GM23338 (cell line): ENCODE measurements at regions not wholly inside any gene's neighbourhood (a gene's known extent, or its start where the extent isn't known, plus 50 kb on each side); places are given as distances from the start of the nearest gene placed in this dataset.
A peak's percentile ranks its signal among the peaks of the same experiment; 100 is the strongest.

Source experiments
- ATAC-seq: fragments of 200-7000 bp; cut with Tn5 transposase; 3 replicates; pipeline ENCODE4 v1.9.1; 2020
- DNase-seq: peaks from one replicate; pipeline ENCODE4 v3.0.0-alpha.2; 2015; ENCODE audit warnings: low spot score
- H2AFZ ChIP-seq: fragments of 200-600 bp; sonication (generic); 2 replicates; pipeline ENCODE4 v1.8.0; 2016; ENCODE audit warnings: antibody characterized with exemption, mild to moderate bottlenecking, moderate library complexity
- H3F3A ChIP-seq: fragments of 200-600 bp; sonication (generic); replicated peaks from 2 replicates; pipeline ENCODE4 v1.8.0; 2017; ENCODE audit warnings: antibody characterized with exemption, mixed run types, low read depth
- H3K27ac ChIP-seq: fragments of 200-600 bp; sonication (generic); 2 replicates; pipeline ENCODE4 v1.6.1; 2016; ENCODE audit warnings: low read depth
- H3K27me3 ChIP-seq: fragments of 200-600 bp; sonication (generic); 2 replicates; pipeline ENCODE4 v1.8.0; 2016; ENCODE audit warnings: mild to moderate bottlenecking, mixed run types, moderate library complexity; ENCODE audit not compliant: insufficient read depth
- H3K36me3 ChIP-seq: fragments of 200-600 bp; sonication (generic); 2 replicates; pipeline ENCODE4 v1.8.0; 2016; ENCODE audit warnings: mild to moderate bottlenecking; ENCODE audit not compliant: insufficient read depth
- H3K4me1 ChIP-seq: fragments of 200-600 bp; sonication (generic); 2 replicates; pipeline ENCODE4 v1.8.0; 2016; ENCODE audit warnings: mild to moderate bottlenecking, moderate library complexity; ENCODE audit not compliant: insufficient read depth
- H3K4me2 ChIP-seq: fragments of 200-600 bp; sonication (generic); 2 replicates; pipeline ENCODE4 v1.7.1; 2017; ENCODE audit warnings: mixed run types
- H3K4me3 ChIP-seq: fragments of 200-600 bp; sonication (generic); 2 replicates; pipeline ENCODE4 v1.6.1; 2016; ENCODE audit warnings: mixed run types
- H3K79me2 ChIP-seq: fragments of 200-600 bp; sonication (generic); replicated peaks from 2 replicates; pipeline ENCODE4 v1.8.0; 2017; ENCODE audit warnings: mild to moderate bottlenecking; ENCODE audit not compliant: insufficient read depth
- H3K9me2 ChIP-seq: fragments of 200-600 bp; sonication (generic); 2 replicates; pipeline ENCODE4 v1.8.0; 2017; ENCODE audit not compliant: insufficient read depth
- H4K20me1 ChIP-seq: fragments of 200-600 bp; sonication (generic); replicated peaks from 2 replicates; pipeline ENCODE4 v1.8.0; 2017; ENCODE audit warnings: mild to moderate bottlenecking; ENCODE audit not compliant: insufficient read depth
- H3K27ac Mint-ChIP-seq: 2 replicates; pipeline ENCODE4 v1.8.0; 2020; ENCODE audit warnings: inconsistent platforms, mild to moderate bottlenecking, moderate library complexity, mixed read lengths
- H3K27me3 Mint-ChIP-seq: 3 replicates; pipeline ENCODE4 v1.8.0; 2022; ENCODE audit warnings: low read depth, mild to moderate bottlenecking, moderate library complexity, mixed read lengths, inconsistent platforms; ENCODE audit not compliant: insufficient read depth, poor library complexity
- H3K36me3 Mint-ChIP-seq: 3 replicates; pipeline ENCODE4 v1.8.0; 2021; ENCODE audit warnings: low read depth, mild to moderate bottlenecking, inconsistent platforms, moderate library complexity, mixed read lengths
- H3K4me1 Mint-ChIP-seq: 3 replicates; pipeline ENCODE4 v1.8.0; 2020; ENCODE audit warnings: mild to moderate bottlenecking, inconsistent platforms, mixed read lengths
- H3K4me3 Mint-ChIP-seq: 3 replicates; pipeline ENCODE4 v1.8.0; 2021; ENCODE audit warnings: moderate library complexity, mild to moderate bottlenecking, inconsistent platforms, mixed read lengths
- H3K9me3 Mint-ChIP-seq: 3 replicates; pipeline ENCODE4 v1.8.0; 2020; ENCODE audit warnings: moderate library complexity, mild to moderate bottlenecking, inconsistent platforms, mixed read lengths
- CREB1 ChIP-seq: fragments of 250-450 bp; sonication (Bioruptor Pico); IDR thresholded peaks from 2 replicates; pipeline ENCODE4 v1.5.0; 2020; ENCODE audit warnings: low read depth, mild to moderate bottlenecking, moderate library complexity
- EZH2 ChIP-seq: fragments of 200-600 bp; sonication (generic); IDR thresholded peaks from one replicate; pipeline ENCODE4 v1.8.0; 2017; ENCODE audit warnings: antibody characterized with exemption, mild to moderate bottlenecking, low read depth; ENCODE audit not compliant: unreplicated experiment
- EZH2phosphoT487 ChIP-seq: fragments of 200-600 bp; sonication (generic); IDR thresholded peaks from one replicate; pipeline ENCODE4 v1.8.1; 2018; ENCODE audit warnings: antibody characterized with exemption; ENCODE audit not compliant: unreplicated experiment
- JUNB ChIP-seq: IDR thresholded peaks from one replicate; pipeline ENCODE4 v1.6.1; 2016; ENCODE audit warnings: antibody characterized with exemption; ENCODE audit not compliant: unreplicated experiment
- NANOG ChIP-seq: IDR thresholded peaks from 2 replicates; pipeline ENCODE4 v1.6.1; 2016; ENCODE audit warnings: antibody characterized with exemption, borderline replicate concordance
- POLR2AphosphoS5 ChIP-seq: IDR thresholded peaks from 2 replicates; pipeline ENCODE4 v1.6.1; 2016; ENCODE audit warnings: antibody characterized with exemption, low read depth
- REST ChIP-seq: IDR thresholded peaks from one replicate; pipeline ENCODE4 v1.6.1; 2018; ENCODE audit warnings: antibody characterized with exemption; ENCODE audit not compliant: unreplicated experiment
- STAT1 ChIP-seq: IDR thresholded peaks from one replicate; pipeline ENCODE4 v1.6.1; 2016; ENCODE audit warnings: antibody characterized with exemption; ENCODE audit not compliant: unreplicated experiment
- ZNF114 ChIP-seq: fragments of 250-450 bp; sonication (Bioruptor Pico); IDR thresholded peaks from 2 replicates; pipeline ENCODE4 v1.5.0; 2020; ENCODE audit warnings: mild to moderate bottlenecking, moderate library complexity
- ZNF331 ChIP-seq: fragments of 250-450 bp; sonication (Bioruptor Pico); IDR thresholded peaks from 2 replicates; pipeline ENCODE4 v1.5.0; 2020; ENCODE audit warnings: low read depth, mild to moderate bottlenecking, moderate library complexity
- TF ChIP-seq, protein P1 (sequence below), 2 experiments: fragments of 200-600 bp in 1 of 2; sonication (generic) in 1 of 2; conservative IDR thresholded peaks; 2 replicates each; pipeline versions ENCODE4 v1.5.1 to v1.6.1; 2016 to 2017; ENCODE audit warnings: antibody characterized with exemption in 2 of 2, low read depth in 2 of 2, mild to moderate bottlenecking in 2 of 2, moderate library complexity in 1 of 2
- TF ChIP-seq, protein P2 (sequence below): IDR thresholded peaks from 2 replicates; pipeline ENCODE4 v1.6.1; 2016; ENCODE audit warnings: antibody characterized with exemption
- TF ChIP-seq, protein P3 (sequence below): fragments of 250-450 bp; sonication (Bioruptor Pico); IDR thresholded peaks from 2 replicates; pipeline ENCODE4 v1.5.0; 2020; ENCODE audit warnings: mild to moderate bottlenecking, moderate library complexity

GRCh38 chr2:16115291-16115690 is 174.9 kb downstream of the MYCN start:
- TF ChIP-seq STAT1 (no peak), NANOG (no peak), ZNF331 (CRISPR knock-in tag) (no peak), EZH2 (no peak), CREB1 (CRISPR knock-in tag) (no peak), EZH2phosphoT487 (no peak), JUNB (no peak), REST (no peak), ZNF114 (no peak), POLR2AphosphoS5 (no peak)
- TF ChIP-seq, protein P1, sequence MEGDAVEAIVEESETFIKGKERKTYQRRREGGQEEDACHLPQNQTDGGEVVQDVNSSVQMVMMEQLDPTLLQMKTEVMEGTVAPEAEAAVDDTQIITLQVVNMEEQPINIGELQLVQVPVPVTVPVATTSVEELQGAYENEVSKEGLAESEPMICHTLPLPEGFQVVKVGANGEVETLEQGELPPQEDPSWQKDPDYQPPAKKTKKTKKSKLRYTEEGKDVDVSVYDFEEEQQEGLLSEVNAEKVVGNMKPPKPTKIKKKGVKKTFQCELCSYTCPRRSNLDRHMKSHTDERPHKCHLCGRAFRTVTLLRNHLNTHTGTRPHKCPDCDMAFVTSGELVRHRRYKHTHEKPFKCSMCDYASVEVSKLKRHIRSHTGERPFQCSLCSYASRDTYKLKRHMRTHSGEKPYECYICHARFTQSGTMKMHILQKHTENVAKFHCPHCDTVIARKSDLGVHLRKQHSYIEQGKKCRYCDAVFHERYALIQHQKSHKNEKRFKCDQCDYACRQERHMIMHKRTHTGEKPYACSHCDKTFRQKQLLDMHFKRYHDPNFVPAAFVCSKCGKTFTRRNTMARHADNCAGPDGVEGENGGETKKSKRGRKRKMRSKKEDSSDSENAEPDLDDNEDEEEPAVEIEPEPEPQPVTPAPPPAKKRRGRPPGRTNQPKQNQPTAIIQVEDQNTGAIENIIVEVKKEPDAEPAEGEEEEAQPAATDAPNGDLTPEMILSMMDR (conservative IDR thresholded peaks at IDR 0.05; ENCODE audit: low read depth in 2 of 2), result no peak
- TF ChIP-seq, protein P2, sequence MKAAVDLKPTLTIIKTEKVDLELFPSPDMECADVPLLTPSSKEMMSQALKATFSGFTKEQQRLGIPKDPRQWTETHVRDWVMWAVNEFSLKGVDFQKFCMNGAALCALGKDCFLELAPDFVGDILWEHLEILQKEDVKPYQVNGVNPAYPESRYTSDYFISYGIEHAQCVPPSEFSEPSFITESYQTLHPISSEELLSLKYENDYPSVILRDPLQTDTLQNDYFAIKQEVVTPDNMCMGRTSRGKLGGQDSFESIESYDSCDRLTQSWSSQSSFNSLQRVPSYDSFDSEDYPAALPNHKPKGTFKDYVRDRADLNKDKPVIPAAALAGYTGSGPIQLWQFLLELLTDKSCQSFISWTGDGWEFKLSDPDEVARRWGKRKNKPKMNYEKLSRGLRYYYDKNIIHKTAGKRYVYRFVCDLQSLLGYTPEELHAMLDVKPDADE, result no peak
- TF ChIP-seq, protein P3, sequence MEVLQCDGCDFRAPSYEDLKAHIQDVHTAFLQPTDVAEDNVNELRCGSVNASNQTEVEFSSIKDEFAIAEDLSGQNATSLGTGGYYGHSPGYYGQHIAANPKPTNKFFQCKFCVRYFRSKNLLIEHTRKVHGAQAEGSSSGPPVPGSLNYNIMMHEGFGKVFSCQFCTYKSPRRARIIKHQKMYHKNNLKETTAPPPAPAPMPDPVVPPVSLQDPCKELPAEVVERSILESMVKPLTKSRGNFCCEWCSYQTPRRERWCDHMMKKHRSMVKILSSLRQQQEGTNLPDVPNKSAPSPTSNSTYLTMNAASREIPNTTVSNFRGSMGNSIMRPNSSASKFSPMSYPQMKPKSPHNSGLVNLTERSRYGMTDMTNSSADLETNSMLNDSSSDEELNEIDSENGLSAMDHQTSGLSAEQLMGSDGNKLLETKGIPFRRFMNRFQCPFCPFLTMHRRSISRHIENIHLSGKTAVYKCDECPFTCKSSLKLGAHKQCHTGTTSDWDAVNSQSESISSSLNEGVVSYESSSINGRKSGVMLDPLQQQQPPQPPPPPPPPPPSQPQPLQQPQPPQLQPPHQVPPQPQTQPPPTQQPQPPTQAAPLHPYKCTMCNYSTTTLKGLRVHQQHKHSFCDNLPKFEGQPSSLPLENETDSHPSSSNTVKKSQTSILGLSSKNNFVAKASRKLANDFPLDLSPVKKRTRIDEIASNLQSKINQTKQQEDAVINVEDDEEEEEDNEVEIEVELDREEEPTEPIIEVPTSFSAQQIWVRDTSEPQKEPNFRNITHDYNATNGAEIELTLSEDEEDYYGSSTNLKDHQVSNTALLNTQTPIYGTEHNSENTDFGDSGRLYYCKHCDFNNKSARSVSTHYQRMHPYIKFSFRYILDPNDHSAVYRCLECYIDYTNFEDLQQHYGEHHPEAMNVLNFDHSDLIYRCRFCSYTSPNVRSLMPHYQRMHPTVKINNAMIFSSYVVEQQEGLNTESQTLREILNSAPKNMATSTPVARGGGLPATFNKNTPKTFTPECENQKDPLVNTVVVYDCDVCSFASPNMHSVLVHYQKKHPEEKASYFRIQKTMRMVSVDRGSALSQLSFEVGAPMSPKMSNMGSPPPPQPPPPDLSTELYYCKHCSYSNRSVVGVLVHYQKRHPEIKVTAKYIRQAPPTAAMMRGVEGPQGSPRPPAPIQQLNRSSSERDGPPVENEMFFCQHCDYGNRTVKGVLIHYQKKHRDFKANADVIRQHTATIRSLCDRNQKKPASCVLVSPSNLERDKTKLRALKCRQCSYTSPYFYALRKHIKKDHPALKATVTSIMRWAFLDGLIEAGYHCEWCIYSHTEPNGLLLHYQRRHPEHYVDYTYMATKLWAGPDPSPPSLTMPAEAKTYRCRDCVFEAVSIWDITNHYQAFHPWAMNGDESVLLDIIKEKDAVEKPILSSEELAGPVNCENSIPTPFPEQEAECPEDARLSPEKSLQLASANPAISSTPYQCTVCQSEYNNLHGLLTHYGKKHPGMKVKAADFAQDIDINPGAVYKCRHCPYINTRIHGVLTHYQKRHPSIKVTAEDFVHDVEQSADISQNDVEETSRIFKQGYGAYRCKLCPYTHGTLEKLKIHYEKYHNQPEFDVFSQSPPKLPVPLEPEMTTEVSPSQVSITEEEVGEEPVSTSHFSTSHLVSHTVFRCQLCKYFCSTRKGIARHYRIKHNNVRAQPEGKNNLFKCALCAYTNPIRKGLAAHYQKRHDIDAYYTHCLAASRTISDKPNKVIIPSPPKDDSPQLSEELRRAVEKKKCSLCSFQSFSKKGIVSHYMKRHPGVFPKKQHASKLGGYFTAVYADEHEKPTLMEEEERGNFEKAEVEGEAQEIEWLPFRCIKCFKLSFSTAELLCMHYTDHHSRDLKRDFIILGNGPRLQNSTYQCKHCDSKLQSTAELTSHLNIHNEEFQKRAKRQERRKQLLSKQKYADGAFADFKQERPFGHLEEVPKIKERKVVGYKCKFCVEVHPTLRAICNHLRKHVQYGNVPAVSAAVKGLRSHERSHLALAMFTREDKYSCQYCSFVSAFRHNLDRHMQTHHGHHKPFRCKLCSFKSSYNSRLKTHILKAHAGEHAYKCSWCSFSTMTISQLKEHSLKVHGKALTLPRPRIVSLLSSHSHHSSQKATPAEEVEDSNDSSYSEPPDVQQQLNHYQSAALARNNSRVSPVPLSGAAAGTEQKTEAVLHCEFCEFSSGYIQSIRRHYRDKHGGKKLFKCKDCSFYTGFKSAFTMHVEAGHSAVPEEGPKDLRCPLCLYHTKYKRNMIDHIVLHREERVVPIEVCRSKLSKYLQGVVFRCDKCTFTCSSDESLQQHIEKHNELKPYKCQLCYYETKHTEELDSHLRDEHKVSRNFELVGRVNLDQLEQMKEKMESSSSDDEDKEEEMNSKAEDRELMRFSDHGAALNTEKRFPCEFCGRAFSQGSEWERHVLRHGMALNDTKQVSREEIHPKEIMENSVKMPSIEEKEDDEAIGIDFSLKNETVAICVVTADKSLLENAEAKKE, result no peak
- Mint-ChIP-seq H3K27ac (no peak overlapping the region), H3K27me3 (no peaks in the 10 kb centered on the region), H3K4me3 (no peak overlapping the region), H3K9me3 (no peaks in the 10 kb centered on the region; the same call in 2 of the 3 replicates), H3K4me1 (peaks cover 21% of the 10 kb centered on the region), H3K36me3 (no peaks in the 10 kb centered on the region)
- DNase-seq (no peak), ATAC-seq (no peak)
- H3K9me2 ChIP-seq, result peaks cover 7% of the 10 kb centered on the region; the same call in 1 of the 2 replicates
- no peaks in the 10 kb centered on the region for H4K20me1 ChIP-seq
- H3K36me3 ChIP-seq, result no peaks in the 10 kb centered on the region
- no peak overlapping the region for H3K4me3 ChIP-seq
- no peak overlapping the region for H3K4me2 ChIP-seq
- H3K4me1 ChIP-seq, result peaks cover 4% of the 10 kb centered on the region; the same call in 1 of the 2 replicates
- no peak overlapping the region for H3K27ac ChIP-seq
- peak overlapping the region; percentile 86; the same call in 1 of the 2 replicates for H2AFZ ChIP-seq
- H3K79me2 ChIP-seq, result no peaks in the 10 kb centered on the region
- H3F3A ChIP-seq, result no peaks in the 10 kb centered on the region
- no peaks in the 10 kb centered on the region for H3K27me3 ChIP-seq
